Lung (tissue), 11 donors: ENCODE measurements at regions not wholly inside any gene's neighbourhood (a gene's known extent, or its start where the extent isn't known, plus 50 kb on each side); places are given as distances from the start of the nearest gene placed in this dataset.
"Not testable (repeated sequence)": the region's sequence is repeated elsewhere in the genome, so short reads cannot be mapped to it uniquely, and the experiment has no call there.

Experiments
- ATAC-seq: fragments of 200-7000 bp; cut with Tn5 transposase; one replicate; pipeline ENCODE4 v1.9.1; 2020; ENCODE audit warnings: moderate number of reproducible peaks; ENCODE audit not compliant: insufficient read depth, low FRiP score
- DNase-seq, 3 donors: peaks; one replicate each; pipeline ENCODE4 v3.0.0-alpha.2; 2013 to 2017
- H3K27ac ChIP-seq, 2 donors: one replicate each; pipeline ENCODE4 v1.5.1; 2013; ENCODE audit warnings: mild to moderate bottlenecking in 2 of 2, moderate library complexity in 2 of 2, control low read depth in 1 of 2, inconsistent platforms in 1 of 2, low read depth in 1 of 2, low read length in 1 of 2
- H3K27me3 ChIP-seq, 3 donors: one replicate each; pipeline ENCODE4 v1.5.1; 2013; ENCODE audit warnings: low read length in 2 of 3; ENCODE audit not compliant: control insufficient read depth in 3 of 3, insufficient read depth in 3 of 3
- H3K36me3 ChIP-seq, 4 donors: one replicate each; pipeline ENCODE4 v1.5.1; 2013; ENCODE audit warnings: low read length in 4 of 4, mild to moderate bottlenecking in 1 of 4, moderate library complexity in 1 of 4; ENCODE audit not compliant: control insufficient read depth in 4 of 4, insufficient read depth in 4 of 4
- H3K4me1 ChIP-seq, 5 donors: one replicate each; pipeline ENCODE4 v1.5.1; 2013; ENCODE audit warnings: low read length in 5 of 5, mild to moderate bottlenecking in 2 of 5, moderate library complexity in 1 of 5; ENCODE audit not compliant: control insufficient read depth in 5 of 5, insufficient read depth in 5 of 5
- H3K4me3 ChIP-seq: one replicate; pipeline ENCODE4 v1.5.1; 2013; ENCODE audit warnings: mild to moderate bottlenecking, control low read depth, moderate library complexity
- H3K9ac ChIP-seq, 2 donors: one replicate each; pipeline ENCODE4 v1.5.1; 2013; ENCODE audit warnings: low read length in 2 of 2, control low read depth in 1 of 2; ENCODE audit not compliant: insufficient read depth in 1 of 2
- H3K9me3 ChIP-seq, 4 donors: one replicate each; pipeline ENCODE4 v1.5.1; 2013; ENCODE audit warnings: low read length in 3 of 4, mild to moderate bottlenecking in 1 of 4, moderate library complexity in 1 of 4; ENCODE audit not compliant: control insufficient read depth in 4 of 4, insufficient read depth in 3 of 4
- CTCF ChIP-seq: IDR thresholded peaks from 2 replicates; pipeline ENCODE4 v1.5.1; 2012; ENCODE audit warnings: mild to moderate bottlenecking; ENCODE audit errors: control extremely low read depth, extremely low read depth
- WGBS, 2 donors: extraction: QIAGEN DNeasy Blood & Tissue Kit; methylation state at CpG; one replicate each; pipeline ENCODE4 v1.1.7; 2013; 5-methylcytosine and 5-hydroxymethylcytosine counted together
- donor health status: control.
- donor health status: control.
- donor health status: Bipolar disorder and iron deficiency.
- donor health status: healthy.
- donor health status: DM: yes; HTN: yes; CAD: no.

- TF ChIP-seq CTCF: no peak
Measured at GRCh38 chr9:31542384-31543055, 841.9 kb upstream of the ACO1 start.

DNA sequence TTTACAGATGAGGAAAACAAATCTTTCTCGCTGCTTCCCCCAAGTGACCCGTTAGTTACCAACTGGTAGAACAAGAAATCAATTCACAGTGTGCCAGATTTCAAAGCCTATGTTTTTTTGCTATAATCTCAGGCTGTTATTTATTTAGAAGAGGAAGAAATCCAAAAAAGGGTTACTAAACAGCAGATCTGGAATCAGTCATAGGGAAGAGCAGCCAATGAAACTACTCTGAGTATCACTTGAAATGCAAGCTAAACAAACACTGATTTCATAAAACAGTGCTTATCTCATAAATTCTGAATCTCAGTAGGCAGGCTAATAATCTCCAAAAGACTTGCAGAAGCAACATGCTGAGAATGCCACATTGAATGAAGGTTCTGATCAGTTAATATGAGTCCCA is 829.5 kb upstream of the ACO1 start:
- TF ChIP-seq CTCF: no peak
- Histone ChIP-seq H3K9me3 (no peaks in the 10 kb centered on the region), H3K27ac (no peak overlapping the region), H3K36me3 (no peaks in the 10 kb centered on the region), H3K4me3 (no peak overlapping the region), H3K9ac (no peak overlapping the region), H3K4me1 (no peaks in the 10 kb centered on the region), H3K27me3 (no peaks in the 10 kb centered on the region)
- 85 to 87% methylated on average over 2 of the region's 2 CpGs for WGBS, 2 donors
- ATAC-seq: no peak
- peak in 1 of 3 donors; percentile 3 for DNase-seq

More at GRCh38 chr9:31542384-31543055, 841.9 kb upstream of the ACO1 start:
- no peak overlapping the region for H3K9ac ChIP-seq
- DNase-seq (peak; percentile 24 to 76 (median 43)), ATAC-seq (peak; percentile 75)
- H3K4me1 ChIP-seq: peaks cover 0 to 4% (median 0%) of the 10 kb centered on the region in 5 donors
- H3K27me3 ChIP-seq: no peaks in the 10 kb centered on the region
- no peaks in the 10 kb centered on the region for H3K36me3 ChIP-seq
- WGBS, 2 donors: 23 to 59% methylated on average over 5 of the region's 5 CpGs
- no peak overlapping the region for H3K4me3 ChIP-seq
- no peak overlapping the region for H3K27ac ChIP-seq
- H3K9me3 ChIP-seq: no peaks in the 10 kb centered on the region

GRCh38 chr9:31556667-31557463 is 827.6 kb upstream of the ACO1 start:
- no peaks in the 10 kb centered on the region for H3K9me3 ChIP-seq
- H3K27me3 ChIP-seq: no peaks in the 10 kb centered on the region
- WGBS, 2 donors: 94% methylated on average over 3 of the region's 3 CpGs
- ATAC-seq (no peak), DNase-seq (no peak)
- no peak overlapping the region for H3K9ac ChIP-seq
- no peak overlapping the region for H3K4me3 ChIP-seq
- H3K4me1 ChIP-seq: no peaks in the 10 kb centered on the region
- no peak overlapping the region for H3K27ac ChIP-seq
- TF ChIP-seq CTCF: no peak
- no peaks in the 10 kb centered on the region for H3K36me3 ChIP-seq

DNA sequence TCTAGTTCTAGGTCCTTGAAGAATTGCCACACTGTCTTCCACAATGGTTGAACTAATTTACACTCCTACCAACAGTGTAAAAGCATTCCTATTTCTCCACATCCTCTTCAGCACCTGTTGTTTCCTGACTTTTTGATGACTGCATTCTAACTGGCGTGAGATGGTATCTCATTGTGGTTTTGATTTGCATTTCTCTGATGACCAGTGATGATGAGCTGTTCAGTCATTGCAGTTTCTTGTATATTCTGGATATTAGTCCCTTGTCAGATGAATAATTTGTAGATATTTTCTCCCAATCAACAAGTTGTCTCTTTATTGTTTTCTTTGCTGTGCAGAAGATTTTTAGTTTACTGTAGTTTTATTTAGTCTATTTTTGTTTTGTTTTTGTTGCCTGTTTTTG is 812.3 kb upstream of the ACO1 start:
- not testable (repeated sequence) for DNase-seq, H3K4me1 ChIP-seq, H3K9ac ChIP-seq, H3K36me3 ChIP-seq, H3K9me3 ChIP-seq, H3K27me3 ChIP-seq, H3K27ac ChIP-seq, ATAC-seq, H3K4me3 ChIP-seq
- 82 to 83% methylated on average over 1 of the region's 1 CpG for WGBS, 2 donors
